ENCODE measurements at regions not wholly inside any gene's neighbourhood (a gene's known extent, or its start where the extent isn't known, plus 50 kb on each side); places are given as distances from the start of the nearest gene placed in this dataset.
A peak's percentile ranks its signal among the peaks of the same experiment; 100 is the strongest.
"Not testable (repeated sequence)": the region's sequence is repeated elsewhere in the genome, so short reads cannot be mapped to it uniquely, and the experiment has no call there.

DNA sequence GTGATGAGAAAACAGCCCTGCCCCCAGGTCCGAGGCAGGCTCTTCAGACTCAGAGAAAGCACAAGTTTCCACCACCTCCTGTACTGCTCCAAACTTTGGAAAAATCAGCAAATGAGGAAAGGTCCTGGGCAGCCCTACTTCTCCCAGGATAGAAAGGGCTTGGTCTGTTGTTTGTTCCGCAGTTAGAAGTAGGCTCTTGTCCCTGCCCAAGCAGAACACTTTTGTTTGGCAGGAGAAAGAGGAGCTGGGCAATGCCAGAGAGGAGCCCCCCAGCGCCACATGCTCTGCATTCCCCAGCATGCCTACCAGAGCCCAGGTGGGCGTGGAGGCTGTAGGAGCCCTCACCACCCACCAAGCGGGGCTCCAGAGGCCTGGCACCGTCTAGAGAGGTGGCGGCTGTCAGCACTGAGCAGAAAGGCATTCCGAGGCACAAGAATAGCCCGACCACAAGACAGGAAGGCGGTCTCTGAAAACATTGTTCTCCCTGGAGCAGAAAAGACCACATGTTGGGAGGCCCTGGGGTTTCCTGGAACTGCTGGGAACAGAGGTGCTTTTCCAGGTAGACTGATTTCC is 90.3 kb upstream of the CD82 start:
- DNase-seq: no peak
- H3K9me3 ChIP-seq: no peaks in the 10 kb centered on the region
- intact Hi-C loops (cut with DNase I, micrococcal nuclease): no loop called here
- no peaks in the 10 kb centered on the region for H3K36me3 ChIP-seq (ENCODE audit: low read depth)
- TF ChIP-seq, protein P1, sequence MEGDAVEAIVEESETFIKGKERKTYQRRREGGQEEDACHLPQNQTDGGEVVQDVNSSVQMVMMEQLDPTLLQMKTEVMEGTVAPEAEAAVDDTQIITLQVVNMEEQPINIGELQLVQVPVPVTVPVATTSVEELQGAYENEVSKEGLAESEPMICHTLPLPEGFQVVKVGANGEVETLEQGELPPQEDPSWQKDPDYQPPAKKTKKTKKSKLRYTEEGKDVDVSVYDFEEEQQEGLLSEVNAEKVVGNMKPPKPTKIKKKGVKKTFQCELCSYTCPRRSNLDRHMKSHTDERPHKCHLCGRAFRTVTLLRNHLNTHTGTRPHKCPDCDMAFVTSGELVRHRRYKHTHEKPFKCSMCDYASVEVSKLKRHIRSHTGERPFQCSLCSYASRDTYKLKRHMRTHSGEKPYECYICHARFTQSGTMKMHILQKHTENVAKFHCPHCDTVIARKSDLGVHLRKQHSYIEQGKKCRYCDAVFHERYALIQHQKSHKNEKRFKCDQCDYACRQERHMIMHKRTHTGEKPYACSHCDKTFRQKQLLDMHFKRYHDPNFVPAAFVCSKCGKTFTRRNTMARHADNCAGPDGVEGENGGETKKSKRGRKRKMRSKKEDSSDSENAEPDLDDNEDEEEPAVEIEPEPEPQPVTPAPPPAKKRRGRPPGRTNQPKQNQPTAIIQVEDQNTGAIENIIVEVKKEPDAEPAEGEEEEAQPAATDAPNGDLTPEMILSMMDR (IDR thresholded peaks at IDR 0.05): no peak
- no peak for ATAC-seq
- H3K4me1 ChIP-seq (ENCODE audit: low read depth): no peaks in the 10 kb centered on the region
- H3K4me3 ChIP-seq: no peak overlapping the region

DNA sequence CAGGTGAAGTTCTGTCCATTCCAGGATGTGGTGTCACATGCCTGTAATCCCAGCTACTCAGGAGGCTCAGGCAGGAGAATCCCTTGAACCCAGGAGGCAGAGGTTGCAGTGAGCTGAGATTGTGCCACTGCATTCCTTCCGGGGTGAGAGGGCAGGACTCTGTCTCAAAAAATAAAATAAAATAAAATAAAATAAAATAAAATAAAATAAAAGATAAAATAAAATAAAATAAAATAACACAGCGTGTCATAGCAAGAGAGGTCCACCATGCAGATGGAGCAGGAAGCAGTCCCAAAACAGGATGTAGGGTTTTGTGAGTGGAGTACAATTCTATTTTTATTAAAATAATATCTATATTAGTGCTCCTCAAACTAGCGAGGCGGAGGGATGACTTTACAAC is 83.1 kb upstream of the CD82 start:
- H3K9me3 ChIP-seq; intact Hi-C loops (cut with DNase I, micrococcal nuclease); H3K4me1 ChIP-seq (ENCODE audit: low read depth); H3K4me3 ChIP-seq; ATAC-seq; H3K36me3 ChIP-seq (ENCODE audit: low read depth); DNase-seq: not testable (repeated sequence)

DNA sequence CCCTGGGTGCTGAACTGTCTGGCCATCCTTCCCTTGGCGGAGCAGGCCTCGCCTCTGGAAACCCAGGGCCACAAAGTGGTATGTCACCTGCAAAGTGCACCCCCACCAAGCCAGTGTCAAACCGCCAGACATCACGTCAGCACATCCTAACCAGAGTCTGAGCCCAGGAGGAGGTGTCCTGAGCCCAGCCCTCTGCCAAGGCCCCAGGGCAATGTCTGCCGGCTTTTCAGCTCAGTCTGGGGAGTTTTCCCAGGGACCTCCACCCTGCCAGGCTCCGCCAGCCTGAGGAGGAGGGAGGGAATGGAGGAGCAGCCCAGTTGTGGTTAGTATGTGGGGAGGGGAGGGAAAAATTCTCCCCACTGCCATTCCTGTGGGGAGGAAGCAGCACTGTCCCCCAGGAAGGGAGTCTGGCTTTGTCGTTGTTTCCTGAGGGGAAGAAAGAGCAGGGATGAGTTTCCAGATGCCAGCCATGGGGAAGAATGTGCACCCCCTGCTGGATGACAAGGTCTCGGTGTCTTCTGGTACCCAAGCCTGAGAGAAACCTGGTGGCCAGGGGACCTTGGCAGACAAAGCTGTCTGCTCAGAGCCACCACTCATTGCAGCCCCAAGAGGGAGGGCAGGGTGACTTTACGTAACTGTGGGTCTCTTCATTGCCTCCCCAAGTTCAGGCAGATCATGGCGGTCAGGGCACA is 81.4 kb upstream of the CD82 start:
- peak in 1 of 3 donors; percentile 26 for DNase-seq

DNA sequence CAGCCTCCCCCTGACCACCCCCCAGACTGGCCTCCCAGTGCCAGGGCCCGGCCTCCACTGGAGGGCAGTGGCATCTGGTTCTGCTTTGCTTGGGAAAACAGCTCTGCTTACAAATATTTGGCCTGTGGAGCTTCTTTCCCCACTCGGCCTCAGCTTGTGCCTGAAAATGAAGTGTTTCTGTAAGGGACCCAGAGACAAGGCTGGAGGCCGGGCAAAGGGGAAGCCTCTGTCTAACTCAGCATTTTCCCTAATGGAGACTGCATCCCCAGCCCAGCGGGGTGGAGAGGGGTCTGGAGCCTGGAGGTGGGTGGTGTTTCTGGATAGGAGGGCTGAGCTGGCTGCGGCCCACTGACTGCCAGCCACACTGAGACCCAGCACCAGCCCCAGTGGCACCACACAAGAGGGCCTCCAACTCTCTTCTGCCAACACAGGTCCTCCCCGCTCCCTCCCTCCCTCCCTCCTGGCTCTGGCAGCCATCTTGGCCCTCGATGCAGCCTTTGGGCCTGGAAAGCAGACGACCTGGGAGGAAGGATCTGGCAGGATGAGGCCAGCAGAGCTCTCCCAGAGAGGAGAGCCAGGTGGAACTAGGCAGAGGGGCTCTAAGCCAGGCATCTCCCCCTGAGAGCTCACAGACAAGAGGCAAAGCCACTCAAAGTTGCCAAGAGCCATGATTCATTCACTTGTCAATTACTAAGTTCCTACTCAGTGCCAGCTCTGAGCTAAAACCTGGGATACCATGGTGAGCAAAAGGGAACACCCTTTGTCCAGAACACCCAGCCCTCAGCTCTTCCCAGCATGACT is 77.1 kb upstream of the CD82 start:
- Histone ChIP-seq H3K36me3 (ENCODE audit: low read depth) (no peaks in the 10 kb centered on the region), H3K4me3 (no peak overlapping the region), H3K4me1 (ENCODE audit: low read depth) (no peaks in the 10 kb centered on the region), H3K9me3 (no peaks in the 10 kb centered on the region)
- DNase-seq: no peak
- no peak for ATAC-seq
- intact Hi-C loops (cut with DNase I, micrococcal nuclease): no loop called here
- TF ChIP-seq, protein P1 (IDR thresholded peaks at IDR 0.05): no peak

More for the DNA sequence above, 81.4 kb upstream of the CD82 start:
- TF ChIP-seq, protein P1 (IDR thresholded peaks at IDR 0.05): no peak
- Histone ChIP-seq H3K9me3 (no peaks in the 10 kb centered on the region), H3K4me3 (no peak overlapping the region), H3K36me3 (ENCODE audit: low read depth) (no peaks in the 10 kb centered on the region), H3K4me1 (ENCODE audit: low read depth) (no peaks in the 10 kb centered on the region)
- no peak for ATAC-seq
- intact Hi-C loops (cut with DNase I, micrococcal nuclease): no loop called here

DNA sequence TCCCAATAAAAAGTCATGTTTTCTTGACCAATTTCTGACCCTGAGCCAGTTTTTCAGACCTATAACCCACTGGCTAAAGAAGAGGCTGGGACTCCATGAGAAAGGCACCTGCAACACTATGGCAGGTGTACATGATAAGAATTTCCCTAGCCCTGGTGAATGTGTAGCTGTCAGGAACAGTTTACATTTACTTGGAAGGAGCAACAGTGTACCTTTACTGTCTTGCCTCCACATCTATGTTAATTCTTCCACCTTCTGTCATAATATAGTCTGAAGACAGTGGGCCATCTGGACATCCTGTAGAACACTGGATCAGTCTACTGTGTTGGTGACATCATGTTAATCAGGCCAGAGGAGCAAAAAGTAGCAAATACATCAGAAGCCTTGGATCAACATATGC is 72.1 kb upstream of the CD82 start:
- intact Hi-C loops (cut with DNase I, micrococcal nuclease): no loop called here
- TF ChIP-seq, protein P1 (IDR thresholded peaks at IDR 0.05): no peak
- ATAC-seq (no peak), DNase-seq (no peak)
- Histone ChIP-seq H3K4me1 (ENCODE audit: low read depth) (no peaks in the 10 kb centered on the region), H3K36me3 (ENCODE audit: low read depth) (no peaks in the 10 kb centered on the region), H3K9me3 (no peaks in the 10 kb centered on the region), H3K4me3 (no peak overlapping the region)

DNA sequence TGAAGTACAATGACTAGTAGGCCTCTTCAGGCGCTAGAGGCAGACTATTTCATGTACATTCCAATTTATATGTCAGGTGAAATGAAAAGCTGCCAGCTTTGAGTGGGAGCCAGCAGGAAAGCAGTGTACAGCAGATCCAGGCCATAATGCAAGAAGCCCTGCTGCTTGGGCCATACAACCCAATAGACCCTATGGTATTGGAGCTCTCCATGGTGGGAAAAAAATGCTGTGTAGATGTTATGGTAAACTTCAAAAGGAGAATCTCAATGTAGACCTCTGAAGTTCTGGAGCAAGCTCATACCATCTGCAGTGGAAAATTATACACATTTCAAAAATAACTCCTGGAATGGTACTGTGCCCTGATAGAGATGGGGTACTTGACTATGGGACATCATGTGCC is 71.5 kb upstream of the CD82 start:
- TF ChIP-seq, protein P1 (IDR thresholded peaks at IDR 0.05): no peak
- H3K4me3 ChIP-seq: no peak overlapping the region
- ATAC-seq (no peak), DNase-seq (no peak)
- intact Hi-C loops (cut with DNase I, micrococcal nuclease): no loop called here
- H3K9me3 ChIP-seq: no peaks in the 10 kb centered on the region
- H3K4me1 ChIP-seq (ENCODE audit: low read depth): no peaks in the 10 kb centered on the region
- H3K36me3 ChIP-seq (ENCODE audit: low read depth): no peaks in the 10 kb centered on the region

All from mucosa of descending colon (tissue), 3 donors.